ENCODE measurements at regions not wholly inside any gene's neighbourhood (a gene's known extent, or its start where the extent isn't known, plus 50 kb on each side); places are given as distances from the start of the nearest gene placed in this dataset.

GRCh38 chrX:145609951-145610511 is 207.6 kb upstream of the SLITRK2 start:
- no peaks in the 10 kb centered on the region for H3K36me3 Mint-ChIP-seq
- TF ChIP-seq, protein P1, sequence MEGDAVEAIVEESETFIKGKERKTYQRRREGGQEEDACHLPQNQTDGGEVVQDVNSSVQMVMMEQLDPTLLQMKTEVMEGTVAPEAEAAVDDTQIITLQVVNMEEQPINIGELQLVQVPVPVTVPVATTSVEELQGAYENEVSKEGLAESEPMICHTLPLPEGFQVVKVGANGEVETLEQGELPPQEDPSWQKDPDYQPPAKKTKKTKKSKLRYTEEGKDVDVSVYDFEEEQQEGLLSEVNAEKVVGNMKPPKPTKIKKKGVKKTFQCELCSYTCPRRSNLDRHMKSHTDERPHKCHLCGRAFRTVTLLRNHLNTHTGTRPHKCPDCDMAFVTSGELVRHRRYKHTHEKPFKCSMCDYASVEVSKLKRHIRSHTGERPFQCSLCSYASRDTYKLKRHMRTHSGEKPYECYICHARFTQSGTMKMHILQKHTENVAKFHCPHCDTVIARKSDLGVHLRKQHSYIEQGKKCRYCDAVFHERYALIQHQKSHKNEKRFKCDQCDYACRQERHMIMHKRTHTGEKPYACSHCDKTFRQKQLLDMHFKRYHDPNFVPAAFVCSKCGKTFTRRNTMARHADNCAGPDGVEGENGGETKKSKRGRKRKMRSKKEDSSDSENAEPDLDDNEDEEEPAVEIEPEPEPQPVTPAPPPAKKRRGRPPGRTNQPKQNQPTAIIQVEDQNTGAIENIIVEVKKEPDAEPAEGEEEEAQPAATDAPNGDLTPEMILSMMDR (conservative IDR thresholded peaks at IDR 0.05) = no peak
- H3K9me3 Mint-ChIP-seq = no peaks in the 10 kb centered on the region
- no peaks in the 10 kb centered on the region for H3K4me1 Mint-ChIP-seq (ENCODE audit: unreplicated experiment)
- no peak overlapping the region for H3K4me3 Mint-ChIP-seq
- no peak overlapping the region for H3K27ac Mint-ChIP-seq
- H3K27me3 Mint-ChIP-seq = no peaks in the 10 kb centered on the region
- DNase-seq (ENCODE audit: extremely low spot score, unreplicated experiment) = no peak

- no peaks in the 10 kb centered on the region for H3K9me3 Mint-ChIP-seq
- H3K27ac Mint-ChIP-seq = no peak overlapping the region
- H3K27me3 Mint-ChIP-seq = no peaks in the 10 kb centered on the region
- H3K4me1 Mint-ChIP-seq (ENCODE audit: unreplicated experiment) = no peaks in the 10 kb centered on the region
- no peaks in the 10 kb centered on the region for H3K36me3 Mint-ChIP-seq
- H3K4me3 Mint-ChIP-seq = no peak overlapping the region
- TF ChIP-seq, protein P1 (conservative IDR thresholded peaks at IDR 0.05) = no peak
- no peak for DNase-seq (ENCODE audit: extremely low spot score, unreplicated experiment)
Measured at GRCh38 chrX:145613894-145614293, 203.7 kb upstream of the SLITRK2 start.

DNA sequence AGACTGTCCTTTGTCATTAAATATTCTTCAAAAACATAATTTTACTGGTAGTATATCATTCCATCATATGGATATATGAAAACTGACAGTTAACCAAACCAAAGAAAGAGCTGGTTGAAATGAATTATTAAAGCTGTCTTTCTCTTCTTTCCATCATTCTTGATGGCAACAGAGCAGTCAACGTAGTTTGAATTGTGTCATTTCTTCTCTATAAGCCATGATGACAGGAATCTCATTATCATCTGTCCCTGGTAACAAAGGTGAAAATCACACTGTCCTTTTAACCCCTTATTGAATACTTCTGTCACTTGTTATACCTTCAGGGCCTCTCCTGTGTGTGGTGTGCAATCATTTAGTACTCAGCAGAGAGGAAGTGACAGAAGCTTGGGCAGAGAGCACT is 197.0 kb upstream of the SLITRK2 start:
- TF ChIP-seq, protein P1 (conservative IDR thresholded peaks at IDR 0.05) = no peak
- H3K27me3 Mint-ChIP-seq = no peaks in the 10 kb centered on the region
- no peaks in the 10 kb centered on the region for H3K9me3 Mint-ChIP-seq
- no peak overlapping the region for H3K4me3 Mint-ChIP-seq
- no peaks in the 10 kb centered on the region for H3K4me1 Mint-ChIP-seq (ENCODE audit: unreplicated experiment)
- DNase-seq (ENCODE audit: extremely low spot score, unreplicated experiment) = no peak
- H3K27ac Mint-ChIP-seq = no peak overlapping the region
- H3K36me3 Mint-ChIP-seq = no peaks in the 10 kb centered on the region

GRCh38 chrX:145623453-145623852 is 194.2 kb upstream of the SLITRK2 start:
- H3K4me3 Mint-ChIP-seq = no peak overlapping the region
- no peaks in the 10 kb centered on the region for H3K9me3 Mint-ChIP-seq
- DNase-seq (ENCODE audit: extremely low spot score, unreplicated experiment) = no peak
- no peaks in the 10 kb centered on the region for H3K36me3 Mint-ChIP-seq
- H3K27me3 Mint-ChIP-seq = no peaks in the 10 kb centered on the region
- TF ChIP-seq, protein P1 (conservative IDR thresholded peaks at IDR 0.05) = no peak
- H3K4me1 Mint-ChIP-seq (ENCODE audit: unreplicated experiment) = no peaks in the 10 kb centered on the region
- no peak overlapping the region for H3K27ac Mint-ChIP-seq

- no peaks in the 10 kb centered on the region for H3K9me3 Mint-ChIP-seq
- no peaks in the 10 kb centered on the region for H3K4me1 Mint-ChIP-seq (ENCODE audit: unreplicated experiment)
- DNase-seq (ENCODE audit: extremely low spot score, unreplicated experiment) = no peak
- no peak overlapping the region for H3K27ac Mint-ChIP-seq
- H3K4me3 Mint-ChIP-seq = no peak overlapping the region
- H3K36me3 Mint-ChIP-seq = no peaks in the 10 kb centered on the region
- TF ChIP-seq, protein P1 (conservative IDR thresholded peaks at IDR 0.05) = no peak
- no peaks in the 10 kb centered on the region for H3K27me3 Mint-ChIP-seq
Measured at GRCh38 chrX:145630081-145630480, 187.5 kb upstream of the SLITRK2 start.

Measured in type B pancreatic cell (in vitro differentiated cells).